ENCODE measurements at regions not wholly inside any gene's neighbourhood (a gene's known extent, or its start where the extent isn't known, plus 50 kb on each side); places are given as distances from the start of the nearest gene placed in this dataset.

- no peak for DNase-seq (ENCODE audit: low spot score)
These were observed 239.2 kb downstream of the CMPK2 start for GRCh38 chr2:6626401-6627012.

- DNase-seq (ENCODE audit: low spot score), result no peak
These were observed 238.4 kb downstream of the CMPK2 start for GRCh38 chr2:6627316-6627715.

GRCh38 chr2:6630209-6630608, 235.5 kb downstream of the CMPK2 start:
- no peak for DNase-seq (ENCODE audit: low spot score)

GRCh38 chr2:6635296-6635695, 230.4 kb downstream of the CMPK2 start:
- DNase-seq (ENCODE audit: low spot score), result no peak

GRCh38 chr2:6637330-6637729, 228.4 kb downstream of the CMPK2 start:
- DNase-seq (ENCODE audit: low spot score), result no peak

- no peak for DNase-seq (ENCODE audit: low spot score)
These were observed 225.6 kb downstream of the CMPK2 start for GRCh38 chr2:6639929-6640620.

- DNase-seq (ENCODE audit: low spot score), result no peak
These were observed 225.1 kb downstream of the CMPK2 start for GRCh38 chr2:6640621-6641015.

GRCh38 chr2:6641956-6642355, 223.8 kb downstream of the CMPK2 start:
- no peak for DNase-seq (ENCODE audit: low spot score)

GRCh38 chr2:6644261-6644660, 221.4 kb downstream of the CMPK2 start:
- no peak for DNase-seq (ENCODE audit: low spot score)

- DNase-seq (ENCODE audit: low spot score), result no peak
These were observed 220.7 kb downstream of the CMPK2 start for GRCh38 chr2:6645004-6645403.

GRCh38 chr2:6645672-6646071, 220.0 kb downstream of the CMPK2 start:
- no peak for DNase-seq (ENCODE audit: low spot score)

- no peak for DNase-seq (ENCODE audit: low spot score)
These were observed 218.7 kb downstream of the CMPK2 start for GRCh38 chr2:6647046-6647445.

- DNase-seq (ENCODE audit: low spot score), result no peak
These were observed 217.0 kb downstream of the CMPK2 start for GRCh38 chr2:6648596-6649247.

- DNase-seq (ENCODE audit: low spot score), result no peak
These were observed 215.4 kb downstream of the CMPK2 start for GRCh38 chr2:6650311-6650710.

- no peak for DNase-seq (ENCODE audit: low spot score)
These were observed 213.5 kb downstream of the CMPK2 start for GRCh38 chr2:6652251-6652650.

- no peak for DNase-seq (ENCODE audit: low spot score)
These were observed 212.4 kb downstream of the CMPK2 start for GRCh38 chr2:6653281-6653750.

GRCh38 chr2:6654279-6654678, 211.4 kb downstream of the CMPK2 start:
- no peak for DNase-seq (ENCODE audit: low spot score)

GRCh38 chr2:6656633-6657032, 209.1 kb downstream of the CMPK2 start:
- DNase-seq (ENCODE audit: low spot score), result no peak

GRCh38 chr2:6657136-6657535, 208.6 kb downstream of the CMPK2 start:
- DNase-seq (ENCODE audit: low spot score), result no peak

- no peak for DNase-seq (ENCODE audit: low spot score)
These were observed 207.9 kb downstream of the CMPK2 start for GRCh38 chr2:6657855-6658254.

- DNase-seq (ENCODE audit: low spot score), result no peak
These were observed 201.2 kb downstream of the CMPK2 start for GRCh38 chr2:6664332-6665061.
